Fibroblast of mammary gland (primary cell): ENCODE measurements at regions not wholly inside any gene's neighbourhood (a gene's known extent, or its start where the extent isn't known, plus 50 kb on each side); places are given as distances from the start of the nearest gene placed in this dataset.

ENCODE experiments used
- DNase-seq: peaks from one replicate; pipeline ENCODE4 v3.0.0-alpha.2; 2010; ENCODE audit warnings: low read depth
- H3K4me3 ChIP-seq: 2 replicates; pipeline ENCODE4 v1.5.1; 2011; ENCODE audit warnings: low read depth, mild to moderate bottlenecking, low read length, moderate library complexity; ENCODE audit not compliant: control insufficient read depth
- CTCF ChIP-seq: conservative IDR thresholded peaks from 2 replicates; pipeline ENCODE4 v1.5.1; 2011; ENCODE audit warnings: low read depth, low read length, inconsistent platforms; ENCODE audit not compliant: control insufficient read depth, insufficient read depth

GRCh38 chr9:103755441-103755840, 338.7 kb upstream of the SMC2 start:
- no peak overlapping the region for H3K4me3 ChIP-seq
- no peak for DNase-seq
- TF ChIP-seq CTCF = no peak

GRCh38 chr9:103755986-103756385, 338.1 kb upstream of the SMC2 start:
- DNase-seq = no peak
- no peak overlapping the region for H3K4me3 ChIP-seq
- no peak for TF ChIP-seq CTCF

GRCh38 chr9:103757062-103757461, 337.0 kb upstream of the SMC2 start:
- TF ChIP-seq CTCF = no peak
- DNase-seq = no peak
- H3K4me3 ChIP-seq = no peak overlapping the region

- H3K4me3 ChIP-seq = no peak overlapping the region
- no peak for DNase-seq
- TF ChIP-seq CTCF = no peak
These were observed 332.6 kb upstream of the SMC2 start for GRCh38 chr9:103761466-103761865.

GRCh38 chr9:103789686-103790085, 304.4 kb upstream of the SMC2 start:
- H3K4me3 ChIP-seq = no peak overlapping the region
- DNase-seq = peak; percentile 44
- peak; percentile 56 for TF ChIP-seq CTCF

GRCh38 chr9:103798620-103799019, 295.5 kb upstream of the SMC2 start:
- no peak for TF ChIP-seq CTCF
- H3K4me3 ChIP-seq = no peak overlapping the region
- peak; percentile 88 for DNase-seq

- DNase-seq = no peak
- no peak for TF ChIP-seq CTCF
- no peak overlapping the region for H3K4me3 ChIP-seq
These were observed 294.1 kb upstream of the SMC2 start for GRCh38 chr9:103799959-103800358.
